ENCODE measurements at regions not wholly inside any gene's neighbourhood (a gene's known extent, or its start where the extent isn't known, plus 50 kb on each side); places are given as distances from the start of the nearest gene placed in this dataset.

GRCh38 chr7:46237466-46237865, 316.4 kb upstream of the IGFBP3 start:
- in situ Hi-C loops (cut with MboI; ENCODE audit: low sequenced_read_pairs), result no loop called here

- in situ Hi-C loops (cut with MboI; ENCODE audit: low sequenced_read_pairs), result no loop called here
These were observed 312.7 kb upstream of the IGFBP3 start for GRCh38 chr7:46233585-46234329.

GRCh38 chr7:46230990-46231305, 309.9 kb upstream of the IGFBP3 start:
- in situ Hi-C loops (cut with MboI; ENCODE audit: low sequenced_read_pairs), result no loop called here

GRCh38 chr7:46230298-46230989, 309.4 kb upstream of the IGFBP3 start:
- in situ Hi-C loops (cut with MboI; ENCODE audit: low sequenced_read_pairs), result no loop called here

- in situ Hi-C loops (cut with MboI; ENCODE audit: low sequenced_read_pairs), result no loop called here
These were observed 308.3 kb upstream of the IGFBP3 start for GRCh38 chr7:46229409-46229808.

GRCh38 chr7:46226860-46227259, 305.8 kb upstream of the IGFBP3 start:
- in situ Hi-C loops (cut with MboI; ENCODE audit: low sequenced_read_pairs), result no loop called here

GRCh38 chr7:46224363-46224762, 303.3 kb upstream of the IGFBP3 start:
- in situ Hi-C loops (cut with MboI; ENCODE audit: low sequenced_read_pairs), result no loop called here

- in situ Hi-C loops (cut with MboI; ENCODE audit: low sequenced_read_pairs), result no loop called here
These were observed 299.1 kb upstream of the IGFBP3 start for GRCh38 chr7:46220066-46220630.

GRCh38 chr7:46218461-46219200, 297.6 kb upstream of the IGFBP3 start:
- in situ Hi-C loops (cut with MboI; ENCODE audit: low sequenced_read_pairs), result no loop called here

GRCh38 chr7:46215987-46216567, 295.0 kb upstream of the IGFBP3 start:
- in situ Hi-C loops (cut with MboI; ENCODE audit: low sequenced_read_pairs), result no loop called here

GRCh38 chr7:46214526-46214925, 293.5 kb upstream of the IGFBP3 start:
- in situ Hi-C loops (cut with MboI; ENCODE audit: low sequenced_read_pairs), result no loop called here

GRCh38 chr7:46213154-46213537, 292.1 kb upstream of the IGFBP3 start:
- in situ Hi-C loops (cut with MboI; ENCODE audit: low sequenced_read_pairs), result no loop called here

GRCh38 chr7:46212425-46213153, 291.5 kb upstream of the IGFBP3 start:
- in situ Hi-C loops (cut with MboI; ENCODE audit: low sequenced_read_pairs), result no loop called here

- in situ Hi-C loops (cut with MboI; ENCODE audit: low sequenced_read_pairs), result no loop called here
These were observed 289.4 kb upstream of the IGFBP3 start for GRCh38 chr7:46210467-46210866.

- in situ Hi-C loops (cut with MboI; ENCODE audit: low sequenced_read_pairs), result no loop called here
These were observed 288.7 kb upstream of the IGFBP3 start for GRCh38 chr7:46209611-46210388.

- in situ Hi-C loops (cut with MboI; ENCODE audit: low sequenced_read_pairs), result no loop called here
These were observed 287.8 kb upstream of the IGFBP3 start for GRCh38 chr7:46208635-46209525.

GRCh38 chr7:46207931-46208634, 287.0 kb upstream of the IGFBP3 start:
- in situ Hi-C loops (cut with MboI; ENCODE audit: low sequenced_read_pairs), result no loop called here

GRCh38 chr7:46206476-46207060, 285.5 kb upstream of the IGFBP3 start:
- in situ Hi-C loops (cut with MboI; ENCODE audit: low sequenced_read_pairs), result no loop called here

Measured in HL-60/S4 treated with retinoic acid at 250 ng/mL for 4 days and 3 days (cell line).